Esophagus (tissue), 2 donors: ENCODE measurements at regions not wholly inside any gene's neighbourhood (a gene's known extent, or its start where the extent isn't known, plus 50 kb on each side); places are given as distances from the start of the nearest gene placed in this dataset.

ENCODE experiments used
- H3K27ac ChIP-seq, 2 donors: one replicate each; pipeline ENCODE4 v1.5.1; 2013; ENCODE audit warnings: low read depth in 2 of 2, mild to moderate bottlenecking in 2 of 2, inconsistent platforms in 1 of 2, low read length in 1 of 2, moderate library complexity in 1 of 2
- H3K27me3 ChIP-seq, 2 donors: one replicate each; pipeline ENCODE4 v1.6.1; 2013; ENCODE audit warnings: low read length in 2 of 2, control low read depth in 1 of 2, mild to moderate bottlenecking in 1 of 2; ENCODE audit not compliant: insufficient read depth in 2 of 2, control insufficient read depth in 1 of 2
- H3K36me3 ChIP-seq, 2 donors: one replicate each; pipeline ENCODE4 v1.6.1; 2013; ENCODE audit warnings: low read length in 1 of 2; ENCODE audit not compliant: control insufficient read depth in 2 of 2, insufficient read depth in 2 of 2
- H3K4me1 ChIP-seq, 2 donors: one replicate each; pipeline ENCODE4 v1.6.1; 2013; ENCODE audit warnings: low read length in 1 of 2; ENCODE audit not compliant: control insufficient read depth in 2 of 2, insufficient read depth in 2 of 2
- H3K4me3 ChIP-seq, 2 donors: one replicate each; pipeline ENCODE4 v1.5.1; 2013; ENCODE audit warnings: low read length in 2 of 2, mild to moderate bottlenecking in 2 of 2, low read depth in 1 of 2, moderate library complexity in 1 of 2
- H3K9me3 ChIP-seq, 2 donors: one replicate each; pipeline ENCODE4 v1.6.1; 2013; ENCODE audit warnings: mild to moderate bottlenecking in 2 of 2, low read depth in 1 of 2, low read length in 1 of 2, moderate library complexity in 1 of 2; ENCODE audit not compliant: control insufficient read depth in 2 of 2, insufficient read depth in 1 of 2
- WGBS, 2 donors: extraction: QIAGEN DNeasy Blood & Tissue Kit; methylation state at CpG; one replicate each; pipeline ENCODE4 v1.1.7; 2013; 5-methylcytosine and 5-hydroxymethylcytosine counted together
- donor health status: healthy with polysubstance abuse.
- donor health status: Bipolar disorder and iron deficiency.

- H3K4me3 ChIP-seq: no peak overlapping the region
- no peaks in the 10 kb centered on the region for H3K36me3 ChIP-seq
- H3K9me3 ChIP-seq: no peaks in the 10 kb centered on the region
- no peak overlapping the region for H3K27ac ChIP-seq
- no peaks in the 10 kb centered on the region for H3K4me1 ChIP-seq
- H3K27me3 ChIP-seq: no peaks in the 10 kb centered on the region
Observed at GRCh38 chr5:89098199-89098756, 215.3 kb upstream of the MEF2C start.

GRCh38 chr5:89097103-89097502, 214.1 kb upstream of the MEF2C start:
- no peaks in the 10 kb centered on the region for H3K9me3 ChIP-seq
- WGBS, 2 donors: 66 to 73% methylated on average over 3 of the region's 3 CpGs
- no peaks in the 10 kb centered on the region for H3K4me1 ChIP-seq
- H3K27ac ChIP-seq: no peak overlapping the region
- no peak overlapping the region for H3K4me3 ChIP-seq
- H3K27me3 ChIP-seq: no peaks in the 10 kb centered on the region
- H3K36me3 ChIP-seq: no peaks in the 10 kb centered on the region

- 94 to 96% methylated on average over 2 of the region's 2 CpGs for WGBS, 2 donors
- no peaks in the 10 kb centered on the region for H3K9me3 ChIP-seq
- no peak overlapping the region for H3K27ac ChIP-seq
- no peak overlapping the region for H3K4me3 ChIP-seq
- H3K36me3 ChIP-seq: no peaks in the 10 kb centered on the region
- no peaks in the 10 kb centered on the region for H3K27me3 ChIP-seq
- no peaks in the 10 kb centered on the region for H3K4me1 ChIP-seq
Observed at GRCh38 chr5:89095341-89095740, 212.4 kb upstream of the MEF2C start.

GRCh38 chr5:89090037-89090436, 207.1 kb upstream of the MEF2C start:
- H3K36me3 ChIP-seq: no peaks in the 10 kb centered on the region
- no peaks in the 10 kb centered on the region for H3K4me1 ChIP-seq
- no peaks in the 10 kb centered on the region for H3K27me3 ChIP-seq
- H3K27ac ChIP-seq: no peak overlapping the region
- H3K4me3 ChIP-seq: no peak overlapping the region
- no peaks in the 10 kb centered on the region for H3K9me3 ChIP-seq
- 81 to 90% methylated on average over 1 of the region's 1 CpG for WGBS, 2 donors

- no peak overlapping the region for H3K27ac ChIP-seq
- H3K36me3 ChIP-seq: no peaks in the 10 kb centered on the region
- H3K4me1 ChIP-seq: no peaks in the 10 kb centered on the region
- no peaks in the 10 kb centered on the region for H3K27me3 ChIP-seq
- WGBS, 2 donors: 69 to 72% methylated on average over 12 of the region's 12 CpGs
- no peaks in the 10 kb centered on the region for H3K9me3 ChIP-seq
- no peak overlapping the region for H3K4me3 ChIP-seq
Observed at GRCh38 chr5:89087551-89088318, 204.8 kb upstream of the MEF2C start.

GRCh38 chr5:89087128-89087527, 204.1 kb upstream of the MEF2C start:
- Histone ChIP-seq H3K27ac (no peak overlapping the region), H3K4me3 (no peak overlapping the region), H3K9me3 (no peaks in the 10 kb centered on the region), H3K27me3 (no peaks in the 10 kb centered on the region), H3K4me1 (no peaks in the 10 kb centered on the region), H3K36me3 (no peaks in the 10 kb centered on the region)
- WGBS, 2 donors: 64 to 69% methylated on average over 2 of the region's 2 CpGs

GRCh38 chr5:89086390-89087086, 203.6 kb upstream of the MEF2C start:
- Histone ChIP-seq H3K4me1 (no peaks in the 10 kb centered on the region), H3K27ac (no peak overlapping the region), H3K9me3 (no peaks in the 10 kb centered on the region), H3K36me3 (no peaks in the 10 kb centered on the region), H3K4me3 (no peak overlapping the region), H3K27me3 (no peaks in the 10 kb centered on the region)
- WGBS, 2 donors: 87 to 89% methylated on average over 5 of the region's 5 CpGs

GRCh38 chr5:89083791-89084190, 200.8 kb upstream of the MEF2C start:
- no peaks in the 10 kb centered on the region for H3K27me3 ChIP-seq
- no peaks in the 10 kb centered on the region for H3K36me3 ChIP-seq
- 83 to 84% methylated on average over 1 of the region's 1 CpG for WGBS, 2 donors
- no peak overlapping the region for H3K4me3 ChIP-seq
- no peak overlapping the region for H3K27ac ChIP-seq
- H3K9me3 ChIP-seq: no peaks in the 10 kb centered on the region
- no peaks in the 10 kb centered on the region for H3K4me1 ChIP-seq

GRCh38 chr5:89081360-89081759, 198.4 kb upstream of the MEF2C start:
- H3K4me1 ChIP-seq: no peaks in the 10 kb centered on the region
- no peak overlapping the region for H3K27ac ChIP-seq
- H3K9me3 ChIP-seq: no peaks in the 10 kb centered on the region
- 71 to 77% methylated on average over 2 of the region's 2 CpGs for WGBS, 2 donors
- no peak overlapping the region for H3K4me3 ChIP-seq
- H3K27me3 ChIP-seq: no peaks in the 10 kb centered on the region
- H3K36me3 ChIP-seq: no peaks in the 10 kb centered on the region
